Esophagus squamous epithelium (tissue), 5 donors: ENCODE measurements at regions not wholly inside any gene's neighbourhood (a gene's known extent, or its start where the extent isn't known, plus 50 kb on each side); places are given as distances from the start of the nearest gene placed in this dataset.

Experiments
- DNase-seq: peaks from one replicate; lab custom pipeline; 2025; lab: John Stamatoyannopoulos, UW
- H3K27ac ChIP-seq, 4 donors: fragments of 200-600 bp; sonication (generic); one replicate each; pipeline ENCODE4 v1.5.1; 2016 to 2019; ENCODE audit warnings: mild to moderate bottlenecking in 1 of 4
- H3K27me3 ChIP-seq, 4 donors: fragments of 200-600 bp; sonication (generic); 1 replicate in 3 of 4; 2 replicates in 1 of 4; pipeline versions ENCODE4 v1.5.1 to v1.6.0; 2017 to 2021; ENCODE audit warnings: antibody characterized with exemption in 1 of 4
- H3K36me3 ChIP-seq, 3 donors: fragments of 200-600 bp; sonication (generic); one replicate each; pipeline ENCODE4 v1.5.1; 2016 to 2019
- H3K4me1 ChIP-seq, 3 donors: fragments of 200-600 bp; sonication (generic); one replicate each; pipeline ENCODE4 v1.5.1; 2017 to 2019
- H3K4me3 ChIP-seq, 4 donors: fragments of 200-600 bp; sonication (generic); 1 replicate in 3 of 4; 2 replicates in 1 of 4; pipeline ENCODE4 v1.5.1; 2016 to 2019; ENCODE audit warnings: mild to moderate bottlenecking in 2 of 4, moderate library complexity in 1 of 4
- H3K9me3 ChIP-seq, 3 donors: fragments of 200-600 bp; sonication (generic); one replicate each; pipeline ENCODE4 v1.5.1; 2016 to 2019
- CTCF ChIP-seq, 6 experiments: fragments of 450-650 bp in 4 of 6; fragments of 200-600 bp in 2 of 6; sonication (generic) in 2 of 6; IDR thresholded peaks; one replicate each; pipeline ENCODE4 v1.5.1; 2016 to 2019; ENCODE audit warnings: antibody characterized with exemption in 6 of 6, mild to moderate bottlenecking in 4 of 6, moderate library complexity in 4 of 6
- POLR2A ChIP-seq, 4 donors: fragments of 450-650 bp; IDR thresholded peaks; one replicate each; pipeline ENCODE4 v1.6.1; 2017; ENCODE audit warnings: antibody characterized with exemption in 4 of 4, mild to moderate bottlenecking in 4 of 4, moderate library complexity in 3 of 4
- WGBS, 2 donors: methylation state at CpG; one replicate each; pipeline ENCODE4 v1.1.5; 2018; 5-methylcytosine and 5-hydroxymethylcytosine counted together
- intact Hi-C: fragments of 100-400 bp; cut with DNase I; formaldehyde crosslinking; loops from one replicate; pipeline ENCODE4 v1.15.0; 2022
- donor health status: DM: yes; HTN: yes; CAD: no.

DNA sequence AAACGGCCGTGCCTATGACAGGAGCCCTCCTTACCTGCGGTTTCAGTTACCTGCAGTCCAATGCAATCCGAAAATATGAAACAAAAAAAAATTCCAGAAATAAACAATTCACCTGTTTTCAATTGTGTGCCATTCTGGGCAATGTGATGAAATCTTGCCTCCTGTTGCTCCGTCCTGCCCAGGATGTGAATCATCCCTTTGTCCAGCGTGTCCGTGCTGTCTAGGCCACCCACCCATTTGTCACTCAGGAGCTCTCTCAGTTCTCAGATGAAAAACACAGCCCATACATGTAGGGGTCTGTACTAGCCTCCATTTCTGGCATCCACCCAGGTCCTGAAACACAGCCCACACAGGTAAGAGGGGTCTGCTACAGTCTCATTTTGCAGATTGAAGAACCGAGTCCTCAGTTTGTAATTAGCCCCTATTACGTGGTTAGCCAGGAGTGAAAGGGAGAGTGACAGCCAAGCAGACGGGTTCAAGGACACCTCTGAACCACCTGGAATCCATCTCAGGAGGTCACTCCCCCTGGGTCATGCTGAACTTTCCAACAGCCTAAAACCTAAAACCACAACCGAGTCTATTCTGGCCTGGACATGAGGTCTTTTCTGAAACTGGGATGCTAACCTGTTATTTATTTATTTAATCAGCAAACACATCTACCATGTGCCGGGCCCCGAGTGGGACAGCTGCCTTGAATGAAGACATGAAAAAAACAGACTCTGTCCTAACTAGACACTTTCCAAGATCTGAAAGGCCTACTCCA lies 317.2 kb downstream of the SHANK2 start:
- intact Hi-C loops = no loop called here
- Histone ChIP-seq H3K27me3 (no peaks in the 10 kb centered on the region), H3K27ac (no peak overlapping the region), H3K9me3 (peaks cover 0 to 17% (median 0%) of the 10 kb centered on the region in 3 donors), H3K4me1 (no peaks in the 10 kb centered on the region), H3K36me3 (no peaks in the 10 kb centered on the region), H3K4me3 (no peak overlapping the region)
- no peak for DNase-seq
- TF ChIP-seq POLR2A (IDR thresholded peaks at IDR 0.05) = no peak
- TF ChIP-seq CTCF (IDR thresholded peaks at IDR 0.05) = no peak
- WGBS, 2 donors = 67 to 82% methylated on average over 11 to 13 of the region's 13 CpGs

GRCh38 chr11:70942593-70942992 lies 309.8 kb downstream of the SHANK2 start:
- no peak for TF ChIP-seq POLR2A (IDR thresholded peaks at IDR 0.05)
- TF ChIP-seq CTCF (IDR thresholded peaks at IDR 0.05) = peak in 1 of 6 experiments; percentile 28
- H3K4me1 ChIP-seq = no peaks in the 10 kb centered on the region
- peaks cover 0 to 53% (median 28%) of the 10 kb centered on the region in 3 donors for H3K9me3 ChIP-seq
- no peak overlapping the region for H3K27ac ChIP-seq
- peaks cover 0 to 6% (median 0%) of the 10 kb centered on the region in 4 donors for H3K27me3 ChIP-seq
- H3K4me3 ChIP-seq = no peak overlapping the region
- WGBS, 2 donors = 67 to 78% methylated on average over 1 of the region's 1 CpG
- intact Hi-C loops = no loop called here
- H3K36me3 ChIP-seq = no peaks in the 10 kb centered on the region
- no peak for DNase-seq

GRCh38 chr11:70944141-70944540 lies 308.2 kb downstream of the SHANK2 start:
- Histone ChIP-seq H3K4me3 (no peak overlapping the region), H3K27me3 (peaks cover 0 to 6% (median 0%) of the 10 kb centered on the region in 4 donors), H3K27ac (no peak overlapping the region), H3K36me3 (no peaks in the 10 kb centered on the region), H3K4me1 (no peaks in the 10 kb centered on the region), H3K9me3 (peaks cover 0 to 44% (median 28%) of the 10 kb centered on the region in 3 donors)
- DNase-seq = no peak
- 55 to 88% methylated on average over 6 to 11 of the region's 11 CpGs for WGBS, 2 donors
- no peak for TF ChIP-seq CTCF (IDR thresholded peaks at IDR 0.05)
- TF ChIP-seq POLR2A (IDR thresholded peaks at IDR 0.05) = no peak
- intact Hi-C loops = no loop called here

DNA sequence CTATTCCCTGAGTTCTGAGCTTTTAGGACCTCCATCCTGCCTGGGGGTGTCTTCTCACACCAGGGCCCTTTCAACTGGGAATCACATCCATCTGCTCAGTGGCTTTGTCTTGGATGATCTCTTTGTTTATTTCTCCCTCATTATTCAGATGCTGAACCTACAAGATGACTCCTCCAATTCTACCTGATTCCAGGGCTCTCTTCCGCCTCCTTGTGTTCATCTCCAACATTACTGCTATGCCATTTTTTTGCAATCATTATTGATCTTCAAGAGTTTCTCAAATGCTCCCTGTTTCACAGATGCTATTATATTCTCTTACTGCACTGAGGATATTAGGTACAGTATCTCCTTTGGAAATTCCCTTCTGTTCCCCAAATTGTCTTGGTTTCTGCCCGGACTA lies 307.7 kb downstream of the SHANK2 start:
- intact Hi-C loops = no loop called here
- no peak overlapping the region for H3K27ac ChIP-seq
- WGBS, 2 donors = 93 to 94% methylated on average over 2 of the region's 2 CpGs
- no peaks in the 10 kb centered on the region for H3K36me3 ChIP-seq
- no peak for TF ChIP-seq CTCF (IDR thresholded peaks at IDR 0.05)
- peaks cover 0 to 39% (median 28%) of the 10 kb centered on the region in 3 donors for H3K9me3 ChIP-seq
- H3K27me3 ChIP-seq = peaks cover 0 to 6% (median 0%) of the 10 kb centered on the region in 4 donors
- H3K4me3 ChIP-seq = no peak overlapping the region
- H3K4me1 ChIP-seq = no peaks in the 10 kb centered on the region
- no peak for DNase-seq

- WGBS, 2 donors = 88 to 94% methylated on average over 8 to 11 of the region's 13 CpGs
- Histone ChIP-seq H3K27me3 (peaks cover 0 to 6% (median 0%) of the 10 kb centered on the region in 4 donors), H3K4me3 (no peak overlapping the region), H3K36me3 (no peaks in the 10 kb centered on the region), H3K9me3 (peaks cover 0 to 4% (median under 1%) of the 10 kb centered on the region in 3 donors), H3K4me1 (peaks cover 0 to 13% (median 0%) of the 10 kb centered on the region in 3 donors), H3K27ac (no peak overlapping the region)
- TF ChIP-seq POLR2A (IDR thresholded peaks at IDR 0.05) (no peak), CTCF (IDR thresholded peaks at IDR 0.05) (no peak)
- intact Hi-C loops = no loop called here
- no peak for DNase-seq
Observed at GRCh38 chr11:70948398-70948797, 304.0 kb downstream of the SHANK2 start.
